Progenitor cell of endocrine pancreas (in vitro differentiated cells): ENCODE measurements at regions not wholly inside any gene's neighbourhood (a gene's known extent, or its start where the extent isn't known, plus 50 kb on each side); places are given as distances from the start of the nearest gene placed in this dataset.
A peak's percentile ranks its signal among the peaks of the same experiment; 100 is the strongest.

Source experiments
- DNase-seq: peaks from one replicate; pipeline ENCODE4 v3.0.0; 2021; ENCODE audit warnings: low spot score; ENCODE audit not compliant: unreplicated experiment
- H3K27ac Mint-ChIP-seq: 2 replicates; pipeline ENCODE4 v1.8.0; 2021; ENCODE audit warnings: mild to moderate bottlenecking, moderate library complexity, mixed read lengths
- H3K27me3 Mint-ChIP-seq: 2 replicates; pipeline ENCODE4 v1.8.0; 2021; ENCODE audit warnings: mixed read lengths
- H3K36me3 Mint-ChIP-seq: 2 replicates; pipeline ENCODE4 v1.8.0; 2022; ENCODE audit warnings: mixed read lengths; ENCODE audit not compliant: insufficient read depth
- H3K4me1 Mint-ChIP-seq: 2 replicates; pipeline ENCODE4 v1.8.0; 2021; ENCODE audit warnings: low read depth, mixed read lengths
- H3K4me3 Mint-ChIP-seq: 2 replicates; pipeline ENCODE4 v1.8.0; 2021; ENCODE audit warnings: low read depth, mild to moderate bottlenecking, moderate library complexity, mixed read lengths
- H3K9me3 Mint-ChIP-seq: 2 replicates; pipeline ENCODE4 v1.8.0; 2021; ENCODE audit warnings: low read depth, mixed read lengths
- TF ChIP-seq, protein P1 (sequence below): fragments of 200-600 bp; sonication (generic); IDR thresholded peaks from one replicate; pipeline ENCODE4 v1.5.0; 2021; ENCODE audit warnings: antibody characterized with exemption, mild to moderate bottlenecking; ENCODE audit not compliant: unreplicated experiment

DNA sequence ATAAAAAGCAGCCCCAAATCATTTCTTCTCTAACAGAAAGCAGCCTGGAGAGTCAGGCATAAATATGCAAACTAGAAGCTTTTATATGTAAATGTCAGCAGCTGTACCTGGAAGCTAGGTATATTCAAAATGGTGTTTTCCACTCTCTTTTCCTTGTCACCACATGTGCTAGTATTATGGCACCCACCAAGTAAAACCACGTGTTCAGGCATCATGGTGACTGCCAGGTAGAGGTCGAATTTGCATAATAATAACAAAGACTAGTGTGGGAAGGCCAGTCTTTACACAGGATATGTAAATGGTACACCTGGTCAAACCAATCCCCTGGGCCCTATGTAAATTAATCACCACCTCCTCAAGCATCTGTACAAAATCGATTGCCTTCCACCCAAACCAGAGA lies 124.0 kb downstream of the MMUT start:
- Mint-ChIP-seq H3K4me1 (peaks cover 6% of the 10 kb centered on the region), H3K9me3 (peaks cover 30% of the 10 kb centered on the region)

DNA sequence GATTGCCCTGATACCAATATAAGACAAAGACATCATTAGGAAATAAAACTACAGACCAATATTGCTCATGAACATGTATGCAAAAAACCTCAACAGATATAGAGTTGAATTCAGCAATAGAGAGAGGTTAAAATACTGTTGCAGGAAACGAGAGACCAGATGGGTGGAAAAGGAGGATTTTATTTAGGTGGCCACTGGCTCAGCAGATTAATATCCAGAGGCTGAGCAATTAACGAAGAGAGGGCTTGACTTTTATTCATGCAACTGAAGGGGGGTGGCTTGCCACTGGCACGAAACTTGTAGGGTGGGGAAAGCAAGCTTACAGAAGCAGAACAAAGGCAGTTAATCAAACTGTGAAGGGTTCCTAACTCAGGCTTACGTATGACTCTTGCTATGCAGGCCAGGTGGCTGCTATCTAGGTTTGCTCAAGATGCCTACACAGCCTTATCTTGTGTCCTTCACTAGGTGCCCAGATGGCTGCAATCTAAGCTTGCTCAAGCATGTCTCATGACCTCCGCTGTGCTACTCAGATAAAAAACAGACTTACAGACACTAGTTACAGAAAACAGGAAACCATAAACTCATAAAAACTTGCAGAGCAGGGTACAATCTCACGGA lies 126.4 kb downstream of the MMUT start:
- no peak for DNase-seq
- TF ChIP-seq, protein P1, sequence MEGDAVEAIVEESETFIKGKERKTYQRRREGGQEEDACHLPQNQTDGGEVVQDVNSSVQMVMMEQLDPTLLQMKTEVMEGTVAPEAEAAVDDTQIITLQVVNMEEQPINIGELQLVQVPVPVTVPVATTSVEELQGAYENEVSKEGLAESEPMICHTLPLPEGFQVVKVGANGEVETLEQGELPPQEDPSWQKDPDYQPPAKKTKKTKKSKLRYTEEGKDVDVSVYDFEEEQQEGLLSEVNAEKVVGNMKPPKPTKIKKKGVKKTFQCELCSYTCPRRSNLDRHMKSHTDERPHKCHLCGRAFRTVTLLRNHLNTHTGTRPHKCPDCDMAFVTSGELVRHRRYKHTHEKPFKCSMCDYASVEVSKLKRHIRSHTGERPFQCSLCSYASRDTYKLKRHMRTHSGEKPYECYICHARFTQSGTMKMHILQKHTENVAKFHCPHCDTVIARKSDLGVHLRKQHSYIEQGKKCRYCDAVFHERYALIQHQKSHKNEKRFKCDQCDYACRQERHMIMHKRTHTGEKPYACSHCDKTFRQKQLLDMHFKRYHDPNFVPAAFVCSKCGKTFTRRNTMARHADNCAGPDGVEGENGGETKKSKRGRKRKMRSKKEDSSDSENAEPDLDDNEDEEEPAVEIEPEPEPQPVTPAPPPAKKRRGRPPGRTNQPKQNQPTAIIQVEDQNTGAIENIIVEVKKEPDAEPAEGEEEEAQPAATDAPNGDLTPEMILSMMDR = no peak
- no peak overlapping the region for H3K4me3 Mint-ChIP-seq
- no peaks in the 10 kb centered on the region for H3K27me3 Mint-ChIP-seq
- H3K36me3 Mint-ChIP-seq = peaks cover 6% of the 10 kb centered on the region
- peak overlapping the region; percentile 87 for H3K27ac Mint-ChIP-seq
- H3K9me3 Mint-ChIP-seq = peaks cover 30% of the 10 kb centered on the region
- H3K4me1 Mint-ChIP-seq = peaks cover 1% of the 10 kb centered on the region

More for the DNA sequence above, 124.0 kb downstream of the MMUT start:
- Mint-ChIP-seq H3K27me3 (no peaks in the 10 kb centered on the region), H3K4me3 (no peak overlapping the region), H3K27ac (no peak overlapping the region), H3K36me3 (peaks cover 6% of the 10 kb centered on the region)
- no peak for DNase-seq
- TF ChIP-seq, protein P1 = no peak

DNA sequence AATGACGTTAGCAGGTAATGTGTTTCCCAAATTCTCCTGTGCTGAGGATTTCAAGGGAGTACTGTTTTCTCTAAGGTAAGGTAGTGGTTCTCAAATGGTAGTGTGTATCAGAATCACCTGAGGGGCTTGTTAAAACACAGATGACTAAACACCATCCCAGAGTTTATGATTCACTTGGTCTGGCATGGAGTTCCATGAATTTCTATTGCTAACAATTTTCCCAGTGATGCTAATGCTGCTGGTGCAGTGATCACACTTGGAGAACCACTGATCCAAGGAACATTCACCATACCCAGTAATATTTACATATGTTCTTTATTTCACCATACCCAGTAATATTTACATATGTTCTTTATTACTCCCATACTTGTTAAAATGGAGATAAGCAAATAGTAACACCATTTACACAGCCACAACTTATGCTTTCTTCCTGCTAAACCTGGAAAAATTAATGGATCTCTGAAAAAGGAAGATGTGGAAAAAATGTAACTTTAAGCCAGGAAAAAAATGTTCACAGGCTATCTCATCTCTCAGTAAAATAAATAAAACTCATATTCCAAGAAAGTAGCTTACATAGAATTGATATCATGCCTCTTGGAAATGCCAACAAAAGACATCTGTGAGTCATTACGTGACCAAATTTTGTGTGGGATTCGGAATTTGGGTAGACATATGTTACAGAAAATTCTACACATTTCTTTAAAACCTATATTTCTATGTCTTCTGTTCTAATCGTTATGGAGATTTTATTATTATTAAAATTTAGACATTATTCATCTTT lies 129.5 kb downstream of the MMUT start:
- Mint-ChIP-seq H3K27ac (no peak overlapping the region), H3K4me3 (no peak overlapping the region), H3K36me3 (peaks cover 5% of the 10 kb centered on the region), H3K4me1 (peaks cover 1% of the 10 kb centered on the region), H3K27me3 (no peaks in the 10 kb centered on the region), H3K9me3 (peaks cover 25% of the 10 kb centered on the region)
- DNase-seq = no peak
- TF ChIP-seq, protein P1 = no peak

DNA sequence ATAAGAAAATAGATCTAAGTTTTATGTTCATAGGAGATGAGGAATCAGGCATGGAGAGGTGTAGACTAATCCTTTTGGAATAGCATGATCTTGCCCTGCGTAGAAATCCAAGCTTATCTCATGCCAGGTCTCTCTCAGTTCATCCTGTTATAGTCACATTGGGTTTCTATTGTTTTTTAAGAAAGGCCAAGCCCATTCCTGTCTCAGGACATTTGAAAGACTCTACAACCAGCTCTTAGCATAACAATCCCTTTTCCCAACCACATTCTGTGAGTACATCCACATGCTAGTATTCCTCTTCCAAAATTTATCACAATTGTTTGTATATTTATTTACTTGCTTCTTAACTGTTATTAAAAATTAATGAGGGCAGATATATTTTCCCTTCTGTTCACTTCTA lies 130.3 kb downstream of the MMUT start:
- Mint-ChIP-seq H3K4me3 (no peak overlapping the region), H3K27ac (no peak overlapping the region), H3K36me3 (peaks cover 5% of the 10 kb centered on the region), H3K4me1 (peaks cover 1% of the 10 kb centered on the region), H3K9me3 (peaks cover 21% of the 10 kb centered on the region), H3K27me3 (no peaks in the 10 kb centered on the region)
- DNase-seq = no peak
- TF ChIP-seq, protein P1 = no peak

DNA sequence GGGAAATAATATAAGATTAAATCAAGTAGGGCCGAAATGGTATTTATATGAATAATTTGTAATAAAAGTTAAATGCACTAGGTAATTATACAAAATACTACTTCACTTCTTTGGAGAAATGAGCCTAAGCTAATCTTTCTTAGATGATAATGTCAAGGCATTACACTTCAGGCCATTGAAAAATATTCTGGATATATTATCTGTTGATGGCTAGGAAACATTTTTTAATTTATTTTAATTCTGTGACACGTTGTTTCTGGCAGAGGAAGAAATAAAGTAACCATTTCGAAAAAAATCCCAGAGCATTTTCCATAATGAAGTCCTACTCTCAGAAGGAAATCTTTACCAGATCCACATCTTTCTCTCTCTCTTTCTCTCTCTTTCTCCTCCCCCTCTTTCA lies 133.9 kb downstream of the MMUT start:
- Mint-ChIP-seq H3K4me1 (no peaks in the 10 kb centered on the region), H3K9me3 (no peaks in the 10 kb centered on the region), H3K27me3 (no peaks in the 10 kb centered on the region), H3K36me3 (no peaks in the 10 kb centered on the region), H3K27ac (no peak overlapping the region), H3K4me3 (no peak overlapping the region)
- no peak for DNase-seq
- TF ChIP-seq, protein P1 = no peak
